GM12865 (cell line): ENCODE measurements at regions not wholly inside any gene's neighbourhood (a gene's known extent, or its start where the extent isn't known, plus 50 kb on each side); places are given as distances from the start of the nearest gene placed in this dataset.

Source experiments
- DNase-seq: peaks from one replicate; pipeline ENCODE4 v3.0.0; 2010; ENCODE audit warnings: low read depth
- H3K4me3 ChIP-seq: 2 replicates; pipeline ENCODE4 v1.5.1; 2011; ENCODE audit warnings: mild to moderate bottlenecking, low read depth, low read length, control low read depth
- TF ChIP-seq, protein P1 (sequence below): IDR thresholded peaks from 2 replicates; pipeline ENCODE4 v1.5.1; 2011; ENCODE audit warnings: low read length, control low read depth, low read depth, inconsistent platforms; ENCODE audit not compliant: insufficient read depth; ENCODE audit errors: missing control alignments

DNA sequence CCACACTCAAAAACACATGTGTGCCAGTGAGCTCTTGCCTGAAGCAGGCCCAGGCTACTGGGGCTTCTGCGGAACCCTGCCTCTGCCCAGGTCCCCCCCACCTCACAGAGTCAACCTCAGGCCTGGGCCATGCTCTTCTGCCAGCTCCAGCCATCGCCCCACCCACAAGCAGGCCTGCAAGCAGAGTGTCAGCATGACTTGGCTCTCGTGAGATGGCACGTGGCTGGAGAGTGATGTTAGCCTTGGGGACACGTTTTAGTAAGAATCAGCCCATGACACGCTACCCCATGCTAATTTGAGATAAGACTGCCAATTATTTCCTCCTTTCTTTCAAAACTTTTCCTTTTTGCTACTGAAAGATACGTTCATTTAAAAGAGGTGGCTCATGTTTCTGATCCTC is 351.7 kb downstream of the IRX2 start:
- no peak overlapping the region for H3K4me3 ChIP-seq
- no peak for DNase-seq
- TF ChIP-seq, protein P1, sequence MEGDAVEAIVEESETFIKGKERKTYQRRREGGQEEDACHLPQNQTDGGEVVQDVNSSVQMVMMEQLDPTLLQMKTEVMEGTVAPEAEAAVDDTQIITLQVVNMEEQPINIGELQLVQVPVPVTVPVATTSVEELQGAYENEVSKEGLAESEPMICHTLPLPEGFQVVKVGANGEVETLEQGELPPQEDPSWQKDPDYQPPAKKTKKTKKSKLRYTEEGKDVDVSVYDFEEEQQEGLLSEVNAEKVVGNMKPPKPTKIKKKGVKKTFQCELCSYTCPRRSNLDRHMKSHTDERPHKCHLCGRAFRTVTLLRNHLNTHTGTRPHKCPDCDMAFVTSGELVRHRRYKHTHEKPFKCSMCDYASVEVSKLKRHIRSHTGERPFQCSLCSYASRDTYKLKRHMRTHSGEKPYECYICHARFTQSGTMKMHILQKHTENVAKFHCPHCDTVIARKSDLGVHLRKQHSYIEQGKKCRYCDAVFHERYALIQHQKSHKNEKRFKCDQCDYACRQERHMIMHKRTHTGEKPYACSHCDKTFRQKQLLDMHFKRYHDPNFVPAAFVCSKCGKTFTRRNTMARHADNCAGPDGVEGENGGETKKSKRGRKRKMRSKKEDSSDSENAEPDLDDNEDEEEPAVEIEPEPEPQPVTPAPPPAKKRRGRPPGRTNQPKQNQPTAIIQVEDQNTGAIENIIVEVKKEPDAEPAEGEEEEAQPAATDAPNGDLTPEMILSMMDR, result no peak

DNA sequence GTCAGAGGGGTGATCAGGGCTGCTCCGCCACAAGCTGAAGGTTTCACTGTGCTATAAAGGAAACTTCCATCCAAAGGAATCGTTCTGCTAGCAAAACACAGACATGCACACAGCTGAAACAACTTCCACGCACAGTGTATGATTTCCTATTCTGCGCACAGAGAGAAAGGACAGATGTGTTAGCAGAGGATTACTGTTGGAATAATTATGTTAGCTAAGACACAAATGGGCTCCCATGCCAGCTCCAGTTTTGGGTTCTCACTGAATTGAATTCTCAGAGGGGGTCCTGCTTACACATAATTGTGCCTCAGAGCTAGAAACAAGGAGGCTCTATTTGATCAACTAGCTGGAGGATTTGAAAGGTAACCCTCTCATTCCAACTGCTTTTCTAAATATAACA is 352.4 kb downstream of the IRX2 start:
- no peak for DNase-seq
- TF ChIP-seq, protein P1, result no peak

DNA sequence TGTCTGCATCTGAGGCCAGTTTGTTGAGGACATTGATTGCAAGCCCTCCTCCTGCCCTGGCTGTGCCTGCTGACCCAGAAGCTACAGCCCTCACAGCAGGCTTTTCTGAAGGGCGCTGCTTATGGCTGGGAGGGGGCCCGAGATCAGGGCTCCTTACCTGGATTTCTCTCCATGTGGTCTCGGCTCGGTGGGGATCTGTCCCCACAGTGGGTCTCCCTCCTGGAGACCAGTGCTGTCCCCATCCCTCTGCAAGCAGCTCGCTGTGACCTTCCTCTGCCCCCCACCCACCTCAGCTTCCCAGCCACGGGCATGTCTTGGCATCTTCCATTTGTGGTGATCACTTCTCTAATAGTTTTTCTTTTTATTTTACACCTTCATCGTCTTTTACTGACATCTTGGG is 357.9 kb downstream of the IRX2 start:
- TF ChIP-seq, protein P1, result no peak
- no peak overlapping the region for H3K4me3 ChIP-seq
- no peak for DNase-seq

More for the DNA sequence above, 352.4 kb downstream of the IRX2 start:
- no peak overlapping the region for H3K4me3 ChIP-seq

DNA sequence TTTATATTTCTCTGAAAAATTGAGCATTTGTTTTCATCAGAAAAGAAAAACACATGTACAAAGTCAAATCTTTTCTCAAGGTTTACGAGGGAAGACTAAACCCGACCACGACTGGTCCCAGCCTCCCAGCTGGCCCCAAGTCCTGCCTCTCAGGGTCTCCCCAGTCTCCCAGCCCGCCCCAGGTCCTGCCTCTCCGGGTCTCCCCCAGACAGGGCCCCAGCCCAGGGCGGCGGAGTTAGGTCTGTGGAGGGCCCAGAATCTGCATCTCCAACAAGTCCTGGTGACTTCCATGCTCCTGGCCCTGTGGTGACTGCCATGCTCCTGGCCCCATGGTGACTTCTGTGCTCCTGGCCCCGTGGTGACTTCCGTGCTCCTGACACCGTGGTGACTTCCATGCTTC is 359.9 kb downstream of the IRX2 start:
- TF ChIP-seq, protein P1, result no peak
- no peak overlapping the region for H3K4me3 ChIP-seq
- no peak for DNase-seq

DNA sequence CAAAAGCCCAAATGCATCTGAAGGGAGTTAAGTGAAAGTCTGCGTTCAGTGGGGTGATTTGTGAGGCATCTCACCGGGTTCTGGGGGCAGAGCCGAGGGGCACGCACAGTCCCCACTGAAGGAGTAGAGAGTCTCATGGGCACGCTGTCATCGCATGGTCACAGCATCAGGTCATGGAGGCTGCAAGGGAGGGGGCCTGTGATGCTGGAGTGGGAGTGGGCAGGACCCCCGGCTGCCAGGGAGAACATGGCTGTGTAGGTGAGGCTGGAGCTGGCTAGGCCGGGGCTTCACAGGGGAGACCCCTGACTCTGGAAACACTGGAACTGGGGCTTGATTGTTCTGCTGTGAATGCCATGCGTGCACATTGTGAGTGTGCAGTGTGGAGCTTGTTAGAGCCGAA is 360.5 kb downstream of the IRX2 start:
- TF ChIP-seq, protein P1, result no peak
- H3K4me3 ChIP-seq, result no peak overlapping the region
- no peak for DNase-seq

DNA sequence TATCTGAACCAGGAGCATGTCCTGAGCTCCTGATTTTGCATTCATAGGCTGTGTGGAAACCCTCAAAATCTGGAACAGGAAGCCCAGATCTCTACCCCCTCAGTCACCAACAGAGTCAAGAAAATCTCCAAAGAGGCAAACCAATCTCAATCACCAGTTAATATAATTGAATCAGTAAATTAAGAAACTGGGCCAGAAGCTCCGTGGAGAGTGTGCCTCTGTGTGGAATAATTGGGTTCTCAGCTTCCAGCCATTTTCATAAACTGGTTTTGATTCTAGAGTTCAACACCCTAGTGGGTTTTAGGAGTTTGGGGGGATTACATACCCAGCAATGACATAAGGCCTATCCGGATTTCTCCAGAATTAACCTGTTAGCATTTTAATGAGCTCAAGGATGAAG is 362.9 kb downstream of the IRX2 start:
- H3K4me3 ChIP-seq, result no peak overlapping the region
- no peak for DNase-seq
- TF ChIP-seq, protein P1, result no peak

DNA sequence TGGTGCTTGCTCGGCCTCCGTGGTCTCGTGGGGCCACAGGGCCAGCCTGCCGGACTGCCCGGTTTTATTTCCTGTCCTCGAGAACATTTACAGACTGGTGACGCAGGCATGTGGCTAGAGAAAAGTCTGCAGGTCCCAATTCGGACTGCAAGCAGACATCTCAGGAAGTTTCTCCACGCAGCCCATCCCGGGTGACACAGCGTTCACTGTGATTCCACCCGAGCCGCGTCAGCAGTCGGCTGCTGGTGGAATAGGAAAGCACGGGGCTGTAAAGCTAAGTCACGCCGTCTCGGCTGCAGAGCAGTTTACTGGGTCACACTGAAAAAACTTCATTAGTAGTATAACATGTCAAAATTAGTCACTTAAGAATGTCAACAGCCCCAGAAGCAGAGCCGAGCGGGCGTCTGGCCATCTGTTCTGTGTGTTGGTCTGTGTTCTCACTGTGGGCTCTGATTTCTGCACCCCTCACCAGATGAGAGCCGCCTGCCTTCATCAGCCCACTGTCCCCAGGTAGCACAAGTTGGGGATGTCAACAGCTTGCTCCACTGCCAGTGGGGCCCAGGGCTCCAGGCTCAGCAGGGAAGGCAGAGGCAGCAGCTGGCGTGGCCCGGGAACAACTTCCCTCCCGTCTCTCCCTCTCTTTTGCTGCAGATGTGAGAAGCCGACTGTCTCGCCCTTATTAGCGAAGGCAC is 363.7 kb downstream of the IRX2 start:
- TF ChIP-seq, protein P1, result no peak
- H3K4me3 ChIP-seq, result no peak overlapping the region
- no peak for DNase-seq
